ENCODE measurements at regions not wholly inside any gene's neighbourhood (a gene's known extent, or its start where the extent isn't known, plus 50 kb on each side); places are given as distances from the start of the nearest gene placed in this dataset.

DNA sequence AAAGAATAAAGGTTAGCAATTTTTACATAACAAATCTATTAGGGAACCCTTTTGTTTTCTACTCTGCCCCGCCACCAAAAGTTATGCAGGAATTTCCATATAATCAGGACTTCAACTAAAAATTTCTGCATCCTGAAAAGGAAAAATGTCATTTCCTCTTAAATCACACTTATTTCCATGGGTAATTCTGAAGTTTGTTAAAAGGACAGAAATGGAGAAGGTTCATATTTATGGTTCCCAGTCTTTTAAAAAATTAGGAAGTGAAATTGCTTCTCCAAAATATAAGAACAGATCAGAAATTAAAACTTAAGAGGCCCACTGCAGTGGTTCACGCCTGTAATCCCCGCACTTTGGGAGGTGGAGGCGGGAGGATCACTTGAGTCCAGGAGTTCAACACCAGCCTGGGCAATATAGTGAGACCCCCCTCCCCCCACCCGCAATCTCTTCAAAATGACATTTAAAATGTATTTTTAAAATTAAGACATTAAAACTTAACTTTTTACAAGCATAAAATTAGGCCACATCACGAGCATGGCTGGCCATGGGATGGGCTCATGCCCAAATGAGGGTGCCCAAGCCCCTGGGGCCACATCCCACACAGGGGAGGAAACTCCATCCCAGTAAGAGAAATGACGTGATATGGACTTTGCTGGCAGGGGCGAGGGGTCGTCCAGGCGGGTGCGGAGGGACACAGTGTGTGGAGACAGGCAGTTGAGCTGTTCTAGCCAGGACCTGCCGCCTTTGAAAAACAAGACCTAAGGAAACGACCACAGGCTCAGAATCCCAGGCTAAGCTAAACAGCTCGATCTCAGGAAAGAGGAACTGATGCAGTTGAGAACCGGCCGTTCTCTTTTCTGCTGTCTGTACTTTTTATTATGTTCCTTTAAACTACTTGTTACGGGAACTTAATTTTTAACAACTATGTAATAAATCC, 51.3 kb upstream of the NFE2L3 start:
- H3K9me3 Mint-ChIP-seq, result peaks cover 1% of the 10 kb centered on the region
- H3K27me3 Mint-ChIP-seq, result peaks cover 1% of the 10 kb centered on the region
- H3K27ac Mint-ChIP-seq, result peak overlapping the region; percentile 88
- H3K36me3 Mint-ChIP-seq, result no peaks in the 10 kb centered on the region
- peaks cover 21% of the 10 kb centered on the region for H3K4me1 Mint-ChIP-seq
- ATAC-seq (ENCODE audit: low read depth) (peak; percentile 63), DNase-seq (ENCODE audit: low spot score in 2 of 2) (no peak)
- peak overlapping the region; percentile 85 for H3K4me3 Mint-ChIP-seq

DNA sequence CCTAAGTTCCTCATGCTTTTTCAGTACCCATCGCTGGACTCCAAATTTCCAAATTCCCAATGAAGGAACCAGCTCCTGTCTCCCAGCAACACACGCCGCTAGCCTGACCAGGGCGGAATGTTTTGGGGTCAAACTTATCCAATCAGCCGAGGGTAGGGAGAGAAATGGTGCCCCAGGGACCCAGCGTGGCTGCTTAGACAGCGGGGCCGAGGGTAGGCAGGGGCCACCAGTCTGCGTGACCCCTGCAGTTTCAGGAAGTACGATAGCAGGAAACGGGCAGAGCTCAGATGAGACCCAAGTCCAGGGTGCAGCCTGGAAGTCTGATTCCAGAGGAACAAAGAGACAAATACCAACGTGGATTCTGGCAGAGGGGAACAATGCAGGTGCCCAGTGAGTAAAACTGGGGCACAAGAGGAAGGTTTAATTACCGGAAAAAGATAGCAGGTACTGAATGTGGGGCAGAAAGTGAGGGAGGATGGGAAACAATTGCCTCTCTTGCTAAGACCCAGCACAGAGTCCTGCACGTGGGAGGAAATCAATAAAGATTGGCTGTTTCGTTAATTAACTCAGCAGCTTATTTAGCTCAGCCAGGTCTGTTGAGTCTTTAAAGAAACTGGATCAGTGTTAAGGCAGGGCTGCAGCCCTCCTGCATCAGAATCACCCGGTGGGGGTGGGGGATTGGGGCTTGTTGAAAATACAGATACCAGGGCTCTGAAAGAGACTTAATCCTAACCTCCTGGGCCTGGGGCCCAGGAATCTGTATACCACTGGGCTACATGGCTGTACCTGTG, 50.4 kb upstream of the NFE2L3 start:
- ATAC-seq (ENCODE audit: low read depth) (peak; percentile 33), DNase-seq (ENCODE audit: low spot score in 2 of 2) (no peak)
- H3K27ac Mint-ChIP-seq, result peak overlapping the region; percentile 88
- H3K9me3 Mint-ChIP-seq, result peaks cover 1% of the 10 kb centered on the region
- H3K4me3 Mint-ChIP-seq, result peak overlapping the region; percentile 85
- peaks cover 21% of the 10 kb centered on the region for H3K4me1 Mint-ChIP-seq
- no peaks in the 10 kb centered on the region for H3K36me3 Mint-ChIP-seq
- peaks cover 1% of the 10 kb centered on the region for H3K27me3 Mint-ChIP-seq

DNA sequence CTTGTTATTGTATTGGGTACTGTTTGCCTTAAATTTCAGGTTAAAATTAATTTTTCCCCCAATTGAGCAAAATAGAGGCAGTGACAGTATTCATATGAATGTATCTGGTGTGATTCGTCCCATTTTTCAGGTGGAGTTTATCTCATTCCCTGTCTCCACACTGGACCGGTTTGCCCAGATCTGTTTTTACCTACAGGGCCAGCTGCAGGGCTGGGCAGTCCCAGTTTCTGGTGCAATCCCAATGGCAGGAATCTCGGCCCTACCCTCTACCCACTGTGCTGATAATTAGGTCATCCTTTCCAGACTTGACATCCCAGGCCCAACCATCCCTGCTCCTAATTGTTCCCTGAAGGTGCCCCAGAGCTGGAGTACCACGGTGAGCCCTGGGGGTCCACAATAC, 49.8 kb upstream of the NFE2L3 start:
- Mint-ChIP-seq H3K4me3 (peak overlapping the region; percentile 85), H3K36me3 (no peaks in the 10 kb centered on the region), H3K4me1 (peaks cover 18% of the 10 kb centered on the region), H3K9me3 (peaks cover 1% of the 10 kb centered on the region), H3K27me3 (peaks cover 1% of the 10 kb centered on the region), H3K27ac (no peak overlapping the region)
- DNase-seq (ENCODE audit: low spot score in 2 of 2) (no peak), ATAC-seq (ENCODE audit: low read depth) (no peak)
